ENCODE measurements at regions not wholly inside any gene's neighbourhood (a gene's known extent, or its start where the extent isn't known, plus 50 kb on each side); places are given as distances from the start of the nearest gene placed in this dataset.

GRCh38 chr18:51479736-51480135, 282.3 kb upstream of the MEX3C start:
- no peak for DNase-seq (ENCODE audit: low read depth in 2 of 2)
- no peaks in the 10 kb centered on the region for H3K9me3 ChIP-seq (ENCODE audit: control insufficient read depth, insufficient read depth, low read depth, low read length)
- H3K4me1 ChIP-seq (ENCODE audit: control insufficient read depth, extremely low read depth, insufficient read depth, low read length) = no peaks in the 10 kb centered on the region
- no peaks in the 10 kb centered on the region for H4K20me1 ChIP-seq (ENCODE audit: control insufficient read depth, extremely low read depth, insufficient read depth, low read length)
- TF ChIP-seq CTCF (conservative IDR thresholded peaks at IDR 0.05 in 1 of 2, IDR thresholded peaks at IDR 0.05 in 1 of 2; ENCODE audit: low read depth in 1 of 2, low read length in 2 of 2) (no peak), EZH2 (IDR thresholded peaks at IDR 0.05; ENCODE audit: low read length, missing control alignments) (no peak)
- H3K36me3 ChIP-seq (ENCODE audit: control insufficient read depth, insufficient read depth, low read length) = no peaks in the 10 kb centered on the region
- no peak overlapping the region for H3K9ac ChIP-seq (ENCODE audit: insufficient read depth, low read length)
- no peaks in the 10 kb centered on the region for H3K79me2 ChIP-seq (ENCODE audit: control insufficient read depth, insufficient read depth, low read length)
- no peak overlapping the region for H2AFZ ChIP-seq (ENCODE audit: low read length)
- H3K27me3 ChIP-seq (ENCODE audit: control insufficient read depth, insufficient read depth, low read length) = no peaks in the 10 kb centered on the region
- H3K27ac ChIP-seq (ENCODE audit: insufficient read depth, low read length) = no peak overlapping the region
- H3K4me2 ChIP-seq (ENCODE audit: extremely low read depth, insufficient read depth, low read length) = no peak overlapping the region
- no peak overlapping the region for H3K4me3 ChIP-seq (replicated peaks in 1 of 4; ENCODE audit: control extremely low read depth in 1 of 4, insufficient read depth in 1 of 4, low read depth in 3 of 4, low read length in 4 of 4)

GRCh38 chr18:51480407-51481261, 283.2 kb upstream of the MEX3C start:
- Histone ChIP-seq H3K27ac (ENCODE audit: insufficient read depth, low read length) (no peak overlapping the region), H3K27me3 (ENCODE audit: control insufficient read depth, insufficient read depth, low read length) (no peaks in the 10 kb centered on the region), H2AFZ (ENCODE audit: low read length) (no peak overlapping the region), H3K4me3 (replicated peaks in 1 of 4; ENCODE audit: control extremely low read depth in 1 of 4, insufficient read depth in 1 of 4, low read depth in 3 of 4, low read length in 4 of 4) (no peak overlapping the region), H3K36me3 (ENCODE audit: control insufficient read depth, insufficient read depth, low read length) (no peaks in the 10 kb centered on the region), H4K20me1 (ENCODE audit: control insufficient read depth, extremely low read depth, insufficient read depth, low read length) (no peaks in the 10 kb centered on the region), H3K9me3 (ENCODE audit: control insufficient read depth, insufficient read depth, low read depth, low read length) (no peaks in the 10 kb centered on the region), H3K4me1 (ENCODE audit: control insufficient read depth, extremely low read depth, insufficient read depth, low read length) (no peaks in the 10 kb centered on the region), H3K9ac (ENCODE audit: insufficient read depth, low read length) (no peak overlapping the region), H3K4me2 (ENCODE audit: extremely low read depth, insufficient read depth, low read length) (no peak overlapping the region), H3K79me2 (ENCODE audit: control insufficient read depth, insufficient read depth, low read length) (no peaks in the 10 kb centered on the region)
- DNase-seq (ENCODE audit: low read depth in 2 of 2) = no peak
- TF ChIP-seq EZH2 (IDR thresholded peaks at IDR 0.05; ENCODE audit: low read length, missing control alignments) (no peak), CTCF (conservative IDR thresholded peaks at IDR 0.05 in 1 of 2, IDR thresholded peaks at IDR 0.05 in 1 of 2; ENCODE audit: low read depth in 1 of 2, low read length in 2 of 2) (no peak)

- no peak overlapping the region for H3K9ac ChIP-seq (ENCODE audit: insufficient read depth, low read length)
- no peak overlapping the region for H3K4me2 ChIP-seq (ENCODE audit: extremely low read depth, insufficient read depth, low read length)
- no peaks in the 10 kb centered on the region for H3K4me1 ChIP-seq (ENCODE audit: control insufficient read depth, extremely low read depth, insufficient read depth, low read length)
- H3K9me3 ChIP-seq (ENCODE audit: control insufficient read depth, insufficient read depth, low read depth, low read length) = no peaks in the 10 kb centered on the region
- no peaks in the 10 kb centered on the region for H3K79me2 ChIP-seq (ENCODE audit: control insufficient read depth, insufficient read depth, low read length)
- no peaks in the 10 kb centered on the region for H3K36me3 ChIP-seq (ENCODE audit: control insufficient read depth, insufficient read depth, low read length)
- no peaks in the 10 kb centered on the region for H4K20me1 ChIP-seq (ENCODE audit: control insufficient read depth, extremely low read depth, insufficient read depth, low read length)
- H3K27ac ChIP-seq (ENCODE audit: insufficient read depth, low read length) = no peak overlapping the region
- DNase-seq (ENCODE audit: low read depth in 2 of 2) = no peak
- no peak for TF ChIP-seq CTCF (conservative IDR thresholded peaks at IDR 0.05 in 1 of 2, IDR thresholded peaks at IDR 0.05 in 1 of 2; ENCODE audit: low read depth in 1 of 2, low read length in 2 of 2)
- no peak for TF ChIP-seq EZH2 (IDR thresholded peaks at IDR 0.05; ENCODE audit: low read length, missing control alignments)
- H3K27me3 ChIP-seq (ENCODE audit: control insufficient read depth, insufficient read depth, low read length) = no peaks in the 10 kb centered on the region
- H3K4me3 ChIP-seq (replicated peaks in 1 of 4; ENCODE audit: control extremely low read depth in 1 of 4, insufficient read depth in 1 of 4, low read depth in 3 of 4, low read length in 4 of 4) = no peak overlapping the region
- no peak overlapping the region for H2AFZ ChIP-seq (ENCODE audit: low read length)
Measured at GRCh38 chr18:51486735-51487366, 289.4 kb upstream of the MEX3C start.

All from fibroblast of lung (primary cell).